ENCODE measurements at regions not wholly inside any gene's neighbourhood (a gene's known extent, or its start where the extent isn't known, plus 50 kb on each side); places are given as distances from the start of the nearest gene placed in this dataset.
"Not testable (repeated sequence)": the region's sequence is repeated elsewhere in the genome, so short reads cannot be mapped to it uniquely, and the experiment has no call there.

GRCh38 chr2:48088994-48089393, 182.7 kb upstream of the FBXO11 start:
- intact Hi-C loops (cut with DNase I) = no loop called here
- Histone ChIP-seq H3K36me3 (no peaks in the 10 kb centered on the region), H3K4me3 (no peak overlapping the region), H3K9me3 (no peaks in the 10 kb centered on the region), H3K27me3 (ENCODE audit: low read depth) (no peaks in the 10 kb centered on the region), H3K4me1 (no peaks in the 10 kb centered on the region), H3K27ac (no peak overlapping the region)
- ATAC-seq = no peak
- DNase-seq = no peak
- TF ChIP-seq CTCF (IDR thresholded peaks at IDR 0.05) = no peak

- DNase-seq (no peak), ATAC-seq (no peak)
- no peaks in the 10 kb centered on the region for H3K36me3 ChIP-seq
- H3K27me3 ChIP-seq (ENCODE audit: low read depth) = no peaks in the 10 kb centered on the region
- H3K4me3 ChIP-seq = no peak overlapping the region
- H3K4me1 ChIP-seq = no peaks in the 10 kb centered on the region
- no peak for TF ChIP-seq CTCF (IDR thresholded peaks at IDR 0.05)
- H3K9me3 ChIP-seq = no peaks in the 10 kb centered on the region
- H3K27ac ChIP-seq = no peak overlapping the region
- intact Hi-C loops (cut with DNase I) = no loop called here
Measured at GRCh38 chr2:48089644-48090043, 183.3 kb upstream of the FBXO11 start.

- DNase-seq (no peak), ATAC-seq (no peak)
- Histone ChIP-seq H3K4me3 (no peak overlapping the region), H3K27ac (no peak overlapping the region), H3K9me3 (no peaks in the 10 kb centered on the region), H3K27me3 (ENCODE audit: low read depth) (no peaks in the 10 kb centered on the region), H3K36me3 (no peaks in the 10 kb centered on the region), H3K4me1 (no peaks in the 10 kb centered on the region)
- TF ChIP-seq CTCF (IDR thresholded peaks at IDR 0.05) = no peak
- intact Hi-C loops (cut with DNase I) = no loop called here
Measured at GRCh38 chr2:48092846-48093803, 186.8 kb upstream of the FBXO11 start.

DNA sequence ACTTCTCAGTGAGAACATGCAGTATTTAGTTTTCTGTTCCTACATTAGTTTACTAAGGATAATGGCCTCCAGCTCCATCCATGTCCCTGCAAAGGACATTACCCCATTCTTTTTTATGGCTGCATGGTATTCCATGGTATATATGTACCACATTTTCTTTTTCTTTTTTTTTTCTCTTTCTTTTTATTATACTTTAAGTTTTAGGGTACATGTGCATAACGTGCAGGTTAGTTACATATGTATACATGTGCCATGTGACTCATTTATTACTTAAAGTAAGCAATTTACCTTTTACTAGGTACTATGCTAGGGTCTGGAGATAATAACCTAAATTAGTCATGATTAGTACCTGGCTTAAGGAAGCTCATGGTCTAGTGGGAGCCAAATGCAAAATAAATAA, 190.5 kb upstream of the FBXO11 start:
- DNase-seq, ATAC-seq: not testable (repeated sequence)

GRCh38 chr2:48098539-48098938, 192.2 kb upstream of the FBXO11 start:
- no peak for TF ChIP-seq CTCF (IDR thresholded peaks at IDR 0.05)
- no peak for DNase-seq
- no peaks in the 10 kb centered on the region for H3K9me3 ChIP-seq

More for the DNA sequence above, 190.5 kb upstream of the FBXO11 start:
- H3K9me3 ChIP-seq; H3K4me3 ChIP-seq; H3K4me1 ChIP-seq; H3K27ac ChIP-seq; H3K36me3 ChIP-seq; intact Hi-C loops (cut with DNase I); H3K27me3 ChIP-seq (ENCODE audit: low read depth): not testable (repeated sequence)

GRCh38 chr2:48104418-48104817, 198.1 kb upstream of the FBXO11 start:
- Histone ChIP-seq H3K36me3 (no peaks in the 10 kb centered on the region), H3K9me3 (no peaks in the 10 kb centered on the region), H3K27ac (no peak overlapping the region), H3K27me3 (ENCODE audit: low read depth) (no peaks in the 10 kb centered on the region), H3K4me3 (no peak overlapping the region), H3K4me1 (peaks cover 18% of the 10 kb centered on the region)
- TF ChIP-seq CTCF (IDR thresholded peaks at IDR 0.05) = no peak
- ATAC-seq (no peak), DNase-seq (no peak)
- intact Hi-C loops (cut with DNase I) = loop anchor here (5.0 kb wide), 1 partner anchor 247 kb away; no protein-coding TSS in a partner anchor

More at GRCh38 chr2:48098539-48098938, 192.2 kb upstream of the FBXO11 start:
- no peaks in the 10 kb centered on the region for H3K36me3 ChIP-seq
- no peak for ATAC-seq
- intact Hi-C loops (cut with DNase I) = no loop called here
- H3K4me1 ChIP-seq = no peaks in the 10 kb centered on the region
- H3K27me3 ChIP-seq (ENCODE audit: low read depth) = no peaks in the 10 kb centered on the region
- no peak overlapping the region for H3K4me3 ChIP-seq
- H3K27ac ChIP-seq = no peak overlapping the region
